ENCODE measurements at regions not wholly inside any gene's neighbourhood (a gene's known extent, or its start where the extent isn't known, plus 50 kb on each side); places are given as distances from the start of the nearest gene placed in this dataset.
"Not testable (repeated sequence)": the region's sequence is repeated elsewhere in the genome, so short reads cannot be mapped to it uniquely, and the experiment has no call there.

GRCh38 chr1:240722788-240723187, 110.8 kb upstream of the GREM2 start:
- no peak for TF ChIP-seq CTCF (conservative IDR thresholded peaks at IDR 0.05; ENCODE audit: low read depth)
- ChIA-PET CTCF (interaction anchor here (0.5 to 0.8 kb wide), 2 partner anchors 8 to 633 kb away, joined by 3 read pairs; no protein-coding TSS in a partner anchor), POLR2A (ENCODE audit: low non-redundant PET) (no interaction called here)
- no peak overlapping the region for H3K27ac ChIP-seq
- no peak for DNase-seq (ENCODE audit: low spot score)

GRCh38 chr1:240720976-240721375, 109.0 kb upstream of the GREM2 start:
- ChIA-PET CTCF (no interaction called here), POLR2A (ENCODE audit: low non-redundant PET) (no interaction called here)
- no peak overlapping the region for H3K27ac ChIP-seq
- no peak for DNase-seq (ENCODE audit: low spot score)
- TF ChIP-seq CTCF (conservative IDR thresholded peaks at IDR 0.05; ENCODE audit: low read depth) = no peak

- CTCF ChIA-PET = interaction anchor here (0.5 kb wide), 1 partner anchor 685 kb away, joined by 3 read pairs; no protein-coding TSS in a partner anchor
These were observed 108.2 kb upstream of the GREM2 start for GRCh38 chr1:240719953-240720700.

GRCh38 chr1:240716538-240716937, 104.6 kb upstream of the GREM2 start:
- DNase-seq (ENCODE audit: low spot score); H3K27ac ChIP-seq; POLR2A ChIA-PET (ENCODE audit: low non-redundant PET): not testable (repeated sequence)
- CTCF ChIA-PET = interaction anchor here (0.8 kb wide), 1 partner anchor 16 kb away, joined by 5 read pairs; no protein-coding TSS in a partner anchor

More at GRCh38 chr1:240719953-240720700, 108.2 kb upstream of the GREM2 start:
- H3K27ac ChIP-seq = no peak overlapping the region
- POLR2A ChIA-PET (ENCODE audit: low non-redundant PET) = no interaction called here
- no peak for TF ChIP-seq CTCF (conservative IDR thresholded peaks at IDR 0.05; ENCODE audit: low read depth)
- no peak for DNase-seq (ENCODE audit: low spot score)

GRCh38 chr1:240714568-240715292, 102.8 kb upstream of the GREM2 start:
- no peak for TF ChIP-seq CTCF (conservative IDR thresholded peaks at IDR 0.05; ENCODE audit: low read depth)
- ChIA-PET POLR2A (ENCODE audit: low non-redundant PET) (no interaction called here), CTCF (interaction anchor here (0.7 kb wide), 1 partner anchor 8 kb away, joined by 3 read pairs; no protein-coding TSS in a partner anchor)
- no peak overlapping the region for H3K27ac ChIP-seq
- DNase-seq (ENCODE audit: low spot score) = no peak

- no peak for DNase-seq (ENCODE audit: low spot score)
- POLR2A ChIA-PET (ENCODE audit: low non-redundant PET) = no interaction called here
- H3K27ac ChIP-seq = no peak overlapping the region
- no peak for TF ChIP-seq CTCF (conservative IDR thresholded peaks at IDR 0.05; ENCODE audit: low read depth)
- CTCF ChIA-PET = interaction anchor here (0.6 kb wide), 1 partner anchor 254 kb away, joined by 4 read pairs; no protein-coding TSS in a partner anchor
These were observed 100.2 kb upstream of the GREM2 start for GRCh38 chr1:240712014-240712731.

Data from RWPE1 (cell line).